Glutamatergic neuron (in vitro differentiated cells): ENCODE measurements at regions not wholly inside any gene's neighbourhood (a gene's known extent, or its start where the extent isn't known, plus 50 kb on each side); places are given as distances from the start of the nearest gene placed in this dataset.

Experiments used
- DNase-seq: peaks from one replicate; pipeline ENCODE4 v3.0.0; 2022
- H3K27ac Mint-ChIP-seq: one replicate; pipeline ENCODE4 v1.8.0; 2020; ENCODE audit warnings: mild to moderate bottlenecking, mixed read lengths, inconsistent platforms; ENCODE audit not compliant: unreplicated experiment
- H3K27me3 Mint-ChIP-seq: one replicate; pipeline ENCODE4 v1.8.0; 2020; ENCODE audit warnings: mild to moderate bottlenecking, moderate library complexity, mixed read lengths, inconsistent platforms; ENCODE audit not compliant: unreplicated experiment
- H3K36me3 Mint-ChIP-seq: one replicate; pipeline ENCODE4 v1.8.0; 2020; ENCODE audit warnings: mild to moderate bottlenecking, mixed read lengths, inconsistent platforms; ENCODE audit not compliant: unreplicated experiment
- H3K4me1 Mint-ChIP-seq: one replicate; pipeline ENCODE4 v1.8.0; 2020; ENCODE audit warnings: mild to moderate bottlenecking, low read depth, mixed read lengths, inconsistent platforms; ENCODE audit not compliant: unreplicated experiment
- H3K4me3 Mint-ChIP-seq: one replicate; pipeline ENCODE4 v1.8.0; 2020; ENCODE audit warnings: mild to moderate bottlenecking, mixed read lengths, inconsistent platforms; ENCODE audit not compliant: unreplicated experiment
- H3K9me3 Mint-ChIP-seq: one replicate; pipeline ENCODE4 v1.8.0; 2020; ENCODE audit warnings: mild to moderate bottlenecking, moderate library complexity, mixed read lengths, inconsistent platforms; ENCODE audit not compliant: unreplicated experiment
- CTCF ChIP-seq: fragments of 200-600 bp; sonication (generic); IDR thresholded peaks from one replicate; pipeline ENCODE4 v1.5.0; 2021; ENCODE audit not compliant: partially characterized antibody, unreplicated experiment

GRCh38 chr12:61107118-61107517 is 1153.1 kb upstream of the USP15 start:
- H3K27ac Mint-ChIP-seq = no peak overlapping the region
- H3K4me3 Mint-ChIP-seq = no peak overlapping the region
- no peaks in the 10 kb centered on the region for H3K27me3 Mint-ChIP-seq
- no peaks in the 10 kb centered on the region for H3K9me3 Mint-ChIP-seq
- no peaks in the 10 kb centered on the region for H3K36me3 Mint-ChIP-seq
- no peak for DNase-seq
- H3K4me1 Mint-ChIP-seq = no peaks in the 10 kb centered on the region
- no peak for TF ChIP-seq CTCF

GRCh38 chr12:61111218-61111617 is 1149.0 kb upstream of the USP15 start:
- DNase-seq = no peak
- H3K27ac Mint-ChIP-seq = no peak overlapping the region
- no peaks in the 10 kb centered on the region for H3K36me3 Mint-ChIP-seq
- H3K27me3 Mint-ChIP-seq = no peaks in the 10 kb centered on the region
- no peak for TF ChIP-seq CTCF
- peaks cover 4% of the 10 kb centered on the region for H3K9me3 Mint-ChIP-seq
- H3K4me3 Mint-ChIP-seq = no peak overlapping the region
- no peaks in the 10 kb centered on the region for H3K4me1 Mint-ChIP-seq

GRCh38 chr12:61137677-61138414 is 1122.4 kb upstream of the USP15 start:
- Mint-ChIP-seq H3K9me3 (peaks cover 1% of the 10 kb centered on the region), H3K27me3 (peaks cover 4% of the 10 kb centered on the region), H3K4me3 (no peak overlapping the region), H3K4me1 (no peaks in the 10 kb centered on the region), H3K27ac (no peak overlapping the region), H3K36me3 (no peaks in the 10 kb centered on the region)
- TF ChIP-seq CTCF = no peak
- DNase-seq = no peak

- Mint-ChIP-seq H3K36me3 (no peaks in the 10 kb centered on the region), H3K4me1 (no peaks in the 10 kb centered on the region), H3K27ac (no peak overlapping the region), H3K9me3 (peaks cover 1% of the 10 kb centered on the region), H3K4me3 (no peak overlapping the region), H3K27me3 (peaks cover 4% of the 10 kb centered on the region)
- no peak for TF ChIP-seq CTCF
- no peak for DNase-seq
Observed at GRCh38 chr12:61138415-61138759, 1121.8 kb upstream of the USP15 start.

- H3K4me1 Mint-ChIP-seq = no peaks in the 10 kb centered on the region
- H3K9me3 Mint-ChIP-seq = peaks cover 2% of the 10 kb centered on the region
- no peaks in the 10 kb centered on the region for H3K36me3 Mint-ChIP-seq
- H3K4me3 Mint-ChIP-seq = no peak overlapping the region
- no peaks in the 10 kb centered on the region for H3K27me3 Mint-ChIP-seq
- no peak overlapping the region for H3K27ac Mint-ChIP-seq
- DNase-seq = no peak
- TF ChIP-seq CTCF = no peak
Observed at GRCh38 chr12:61161961-61162360, 1098.2 kb upstream of the USP15 start.
